ENCODE measurements at regions not wholly inside any gene's neighbourhood (a gene's known extent, or its start where the extent isn't known, plus 50 kb on each side); places are given as distances from the start of the nearest gene placed in this dataset.

DNA sequence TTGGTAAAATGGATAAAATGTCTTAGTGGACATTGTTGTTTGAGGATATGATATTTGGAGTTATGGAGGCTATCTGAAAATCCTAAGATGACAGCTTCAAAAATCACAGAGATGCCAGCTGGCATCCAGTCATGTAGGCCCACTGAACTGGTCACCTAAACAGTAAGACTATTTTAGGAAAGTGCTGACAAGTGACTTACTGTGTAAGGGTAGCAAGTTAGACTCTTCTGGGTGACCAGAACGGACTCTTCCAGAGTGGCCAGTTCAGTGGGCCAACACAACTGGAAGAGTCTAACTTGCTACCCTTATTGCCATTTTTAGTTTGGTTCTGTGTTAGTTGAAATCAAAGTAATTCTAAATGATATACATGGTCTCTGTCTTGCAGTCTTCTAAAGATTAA lies 61.4 kb upstream of the ATP8A1 start (continued):
- TF ChIP-seq, protein P1, sequence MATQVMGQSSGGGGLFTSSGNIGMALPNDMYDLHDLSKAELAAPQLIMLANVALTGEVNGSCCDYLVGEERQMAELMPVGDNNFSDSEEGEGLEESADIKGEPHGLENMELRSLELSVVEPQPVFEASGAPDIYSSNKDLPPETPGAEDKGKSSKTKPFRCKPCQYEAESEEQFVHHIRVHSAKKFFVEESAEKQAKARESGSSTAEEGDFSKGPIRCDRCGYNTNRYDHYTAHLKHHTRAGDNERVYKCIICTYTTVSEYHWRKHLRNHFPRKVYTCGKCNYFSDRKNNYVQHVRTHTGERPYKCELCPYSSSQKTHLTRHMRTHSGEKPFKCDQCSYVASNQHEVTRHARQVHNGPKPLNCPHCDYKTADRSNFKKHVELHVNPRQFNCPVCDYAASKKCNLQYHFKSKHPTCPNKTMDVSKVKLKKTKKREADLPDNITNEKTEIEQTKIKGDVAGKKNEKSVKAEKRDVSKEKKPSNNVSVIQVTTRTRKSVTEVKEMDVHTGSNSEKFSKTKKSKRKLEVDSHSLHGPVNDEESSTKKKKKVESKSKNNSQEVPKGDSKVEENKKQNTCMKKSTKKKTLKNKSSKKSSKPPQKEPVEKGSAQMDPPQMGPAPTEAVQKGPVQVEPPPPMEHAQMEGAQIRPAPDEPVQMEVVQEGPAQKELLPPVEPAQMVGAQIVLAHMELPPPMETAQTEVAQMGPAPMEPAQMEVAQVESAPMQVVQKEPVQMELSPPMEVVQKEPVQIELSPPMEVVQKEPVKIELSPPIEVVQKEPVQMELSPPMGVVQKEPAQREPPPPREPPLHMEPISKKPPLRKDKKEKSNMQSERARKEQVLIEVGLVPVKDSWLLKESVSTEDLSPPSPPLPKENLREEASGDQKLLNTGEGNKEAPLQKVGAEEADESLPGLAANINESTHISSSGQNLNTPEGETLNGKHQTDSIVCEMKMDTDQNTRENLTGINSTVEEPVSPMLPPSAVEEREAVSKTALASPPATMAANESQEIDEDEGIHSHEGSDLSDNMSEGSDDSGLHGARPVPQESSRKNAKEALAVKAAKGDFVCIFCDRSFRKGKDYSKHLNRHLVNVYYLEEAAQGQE (IDR thresholded peaks at IDR 0.05; ENCODE audit: low read depth) = no peak
- TF ChIP-seq ELF1 (IDR thresholded peaks at IDR 0.05; ENCODE audit: borderline replicate concordance, low read depth) = no peak
- no peak for TF ChIP-seq POLR2A (IDR thresholded peaks at IDR 0.05; ENCODE audit: borderline replicate concordance, extremely low read depth, insufficient read depth, insufficient read length)
- no peak for TF ChIP-seq POLR2AphosphoS5 (IDR thresholded peaks at IDR 0.05; ENCODE audit: low read depth, low read length)

DNA sequence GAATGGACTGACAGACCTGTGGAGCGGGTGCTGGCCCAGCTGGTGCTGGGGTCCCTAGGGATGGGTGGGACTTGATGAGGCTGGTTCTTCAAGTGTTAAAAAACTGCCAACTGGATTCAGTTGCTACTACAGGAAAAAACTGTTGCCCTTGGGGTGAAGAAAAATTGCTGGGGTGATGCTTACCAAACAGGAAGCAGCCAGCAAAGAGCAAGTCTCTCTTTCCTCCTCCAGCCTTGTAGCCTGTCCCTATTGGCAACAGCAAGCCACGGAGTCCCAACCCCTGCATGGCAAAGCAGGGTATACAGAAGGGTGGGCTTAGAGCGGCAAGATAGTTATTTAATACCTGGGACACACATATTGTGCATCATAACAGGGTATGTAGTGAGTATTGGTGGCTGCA lies 60.1 kb upstream of the ATP8A1 start:
- TF ChIP-seq, protein P2, sequence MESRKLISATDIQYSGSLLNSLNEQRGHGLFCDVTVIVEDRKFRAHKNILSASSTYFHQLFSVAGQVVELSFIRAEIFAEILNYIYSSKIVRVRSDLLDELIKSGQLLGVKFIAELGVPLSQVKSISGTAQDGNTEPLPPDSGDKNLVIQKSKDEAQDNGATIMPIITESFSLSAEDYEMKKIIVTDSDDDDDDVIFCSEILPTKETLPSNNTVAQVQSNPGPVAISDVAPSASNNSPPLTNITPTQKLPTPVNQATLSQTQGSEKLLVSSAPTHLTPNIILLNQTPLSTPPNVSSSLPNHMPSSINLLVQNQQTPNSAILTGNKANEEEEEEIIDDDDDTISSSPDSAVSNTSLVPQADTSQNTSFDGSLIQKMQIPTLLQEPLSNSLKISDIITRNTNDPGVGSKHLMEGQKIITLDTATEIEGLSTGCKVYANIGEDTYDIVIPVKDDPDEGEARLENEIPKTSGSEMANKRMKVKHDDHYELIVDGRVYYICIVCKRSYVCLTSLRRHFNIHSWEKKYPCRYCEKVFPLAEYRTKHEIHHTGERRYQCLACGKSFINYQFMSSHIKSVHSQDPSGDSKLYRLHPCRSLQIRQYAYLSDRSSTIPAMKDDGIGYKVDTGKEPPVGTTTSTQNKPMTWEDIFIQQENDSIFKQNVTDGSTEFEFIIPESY (IDR thresholded peaks at IDR 0.05; ENCODE audit: extremely low read depth, insufficient replicate concordance, low read length) = no peak
- no peak for TF ChIP-seq ELF1 (IDR thresholded peaks at IDR 0.05; ENCODE audit: borderline replicate concordance, low read depth)
- BruUV-seq (replicated peaks) = no TSS peak
- ChIA-PET RAD21 (ENCODE audit: low non-redundant PET in 1 of 2, low total read pairs in 2 of 2, uncharacterized antibody in 2 of 2, unreplicated experiment in 2 of 2) (no interaction called here), CTCF (no interaction called here), POLR2A (no interaction called here)
- DNase-seq (ENCODE audit: low read depth, low spot score) (no peak), ATAC-seq (no peak)
- H2AFZ ChIP-seq (ENCODE audit: low read depth, low read length, poor library complexity, severe bottlenecking) = no peak overlapping the region
- no peak overlapping the region for H3K4me3 ChIP-seq (replicated peaks in 1 of 2; ENCODE audit: low read depth in 1 of 2, low read length in 2 of 2)
- no peaks in the 10 kb centered on the region for H3K36me3 ChIP-seq (ENCODE audit: control insufficient read depth in 1 of 2, insufficient read depth in 2 of 2, low read length in 2 of 2)
- H3K9ac ChIP-seq (ENCODE audit: low read length) = no peak overlapping the region
- H3K9me3 ChIP-seq (ENCODE audit: control insufficient read depth in 1 of 2, insufficient read depth in 1 of 2, low read depth in 1 of 2, low read length in 2 of 2) = no peaks in the 10 kb centered on the region
- no peaks in the 10 kb centered on the region for H4K20me1 ChIP-seq (ENCODE audit: insufficient read depth)
- no peaks in the 10 kb centered on the region for H3K4me1 ChIP-seq (ENCODE audit: control insufficient read depth in 1 of 2, insufficient read depth in 2 of 2, low read length in 2 of 2)
- no peaks in the 10 kb centered on the region for H3K27me3 ChIP-seq (ENCODE audit: insufficient read depth, low read length)
- no peak overlapping the region for H3K27ac ChIP-seq (ENCODE audit: low read depth, low read length)
- no peaks in the 10 kb centered on the region for H3K79me2 ChIP-seq (ENCODE audit: insufficient read depth, low read length)
- intact Hi-C loops (cut with micrococcal nuclease) = no loop called here
- H3K4me2 ChIP-seq (ENCODE audit: low read length) = no peak overlapping the region
- H3K9me2 ChIP-seq (ENCODE audit: insufficient read depth) = no peaks in the 10 kb centered on the region
